ENCODE measurements at regions not wholly inside any gene's neighbourhood (a gene's known extent, or its start where the extent isn't known, plus 50 kb on each side); places are given as distances from the start of the nearest gene placed in this dataset.

- TF ChIP-seq, protein P1, sequence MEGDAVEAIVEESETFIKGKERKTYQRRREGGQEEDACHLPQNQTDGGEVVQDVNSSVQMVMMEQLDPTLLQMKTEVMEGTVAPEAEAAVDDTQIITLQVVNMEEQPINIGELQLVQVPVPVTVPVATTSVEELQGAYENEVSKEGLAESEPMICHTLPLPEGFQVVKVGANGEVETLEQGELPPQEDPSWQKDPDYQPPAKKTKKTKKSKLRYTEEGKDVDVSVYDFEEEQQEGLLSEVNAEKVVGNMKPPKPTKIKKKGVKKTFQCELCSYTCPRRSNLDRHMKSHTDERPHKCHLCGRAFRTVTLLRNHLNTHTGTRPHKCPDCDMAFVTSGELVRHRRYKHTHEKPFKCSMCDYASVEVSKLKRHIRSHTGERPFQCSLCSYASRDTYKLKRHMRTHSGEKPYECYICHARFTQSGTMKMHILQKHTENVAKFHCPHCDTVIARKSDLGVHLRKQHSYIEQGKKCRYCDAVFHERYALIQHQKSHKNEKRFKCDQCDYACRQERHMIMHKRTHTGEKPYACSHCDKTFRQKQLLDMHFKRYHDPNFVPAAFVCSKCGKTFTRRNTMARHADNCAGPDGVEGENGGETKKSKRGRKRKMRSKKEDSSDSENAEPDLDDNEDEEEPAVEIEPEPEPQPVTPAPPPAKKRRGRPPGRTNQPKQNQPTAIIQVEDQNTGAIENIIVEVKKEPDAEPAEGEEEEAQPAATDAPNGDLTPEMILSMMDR (IDR thresholded peaks at IDR 0.05 in 8 of 11, conservative IDR thresholded peaks at IDR 0.05 in 3 of 11) = no peak
- TF ChIP-seq POLR2AphosphoS5 (IDR thresholded peaks at IDR 0.05) = no peak
These were observed 117.3 kb downstream of the GALR1 start for GRCh38 chr18:77366720-77367641.

All from spleen (tissue), 7 donors.